Activated CD4-positive, CD25-positive, alpha-beta regulatory T cell treated with anti-CD3 and anti-CD28 coated beads, Interleukin-2, amount 50 U/mL, for 24 hours (primary cell): ENCODE measurements at regions not wholly inside any gene's neighbourhood (a gene's known extent, or its start where the extent isn't known, plus 50 kb on each side); places are given as distances from the start of the nearest gene placed in this dataset.

Experiments
- ATAC-seq, 2 donors: fragments of 150-1000 bp; cut with Tn5 transposase; one replicate each; pipeline ENCODE4 v1.10.0; 2021; ENCODE audit warnings: mild to moderate bottlenecking in 1 of 2, moderate library complexity in 1 of 2

- no peak for ATAC-seq
Observed at GRCh38 chr7:67705850-67706249, 709.2 kb downstream of the TYW1 start.

GRCh38 chr7:67711706-67712105 lies 715.1 kb downstream of the TYW1 start:
- ATAC-seq, result no peak

GRCh38 chr7:67713451-67714056 lies 716.9 kb downstream of the TYW1 start:
- ATAC-seq, result no peak

- no peak for ATAC-seq
Observed at GRCh38 chr7:67716729-67717128, 720.1 kb downstream of the TYW1 start.

- ATAC-seq, result no peak
Observed at GRCh38 chr7:67723591-67723990, 727.0 kb downstream of the TYW1 start.

- ATAC-seq, result no peak
Observed at GRCh38 chr7:67724435-67724834, 727.8 kb downstream of the TYW1 start.

- no peak for ATAC-seq
Observed at GRCh38 chr7:67724955-67725354, 728.3 kb downstream of the TYW1 start.

- no peak for ATAC-seq
Observed at GRCh38 chr7:67725423-67725822, 728.8 kb downstream of the TYW1 start.

- ATAC-seq, result no peak
Observed at GRCh38 chr7:67729771-67730170, 733.1 kb downstream of the TYW1 start.

GRCh38 chr7:67731704-67732103 lies 735.1 kb downstream of the TYW1 start:
- no peak for ATAC-seq

GRCh38 chr7:67732898-67733297 lies 736.3 kb downstream of the TYW1 start:
- no peak for ATAC-seq

GRCh38 chr7:67738145-67738544 lies 741.5 kb downstream of the TYW1 start:
- no peak for ATAC-seq

GRCh38 chr7:67738958-67739357 lies 742.3 kb downstream of the TYW1 start:
- ATAC-seq, result no peak

- no peak for ATAC-seq
Observed at GRCh38 chr7:67743501-67743900, 746.9 kb downstream of the TYW1 start.

GRCh38 chr7:67752227-67752626 lies 755.6 kb downstream of the TYW1 start:
- ATAC-seq, result no peak

- no peak for ATAC-seq
Observed at GRCh38 chr7:67753891-67754290, 757.3 kb downstream of the TYW1 start.

GRCh38 chr7:67754651-67755050 lies 758.0 kb downstream of the TYW1 start:
- no peak for ATAC-seq

GRCh38 chr7:67758551-67758950 lies 761.9 kb downstream of the TYW1 start:
- no peak for ATAC-seq

- no peak for ATAC-seq
Observed at GRCh38 chr7:67760971-67761370, 764.3 kb downstream of the TYW1 start.

- ATAC-seq, result no peak
Observed at GRCh38 chr7:67762516-67762915, 765.9 kb downstream of the TYW1 start.

GRCh38 chr7:67764289-67764688 lies 767.7 kb downstream of the TYW1 start:
- no peak for ATAC-seq

GRCh38 chr7:67765481-67766175 lies 769.0 kb downstream of the TYW1 start:
- no peak for ATAC-seq

GRCh38 chr7:67766906-67767410 lies 770.3 kb downstream of the TYW1 start:
- ATAC-seq, result no peak

GRCh38 chr7:67771846-67772605 lies 775.4 kb downstream of the TYW1 start:
- ATAC-seq, result no peak
